Sigmoid colon (tissue), 4 donors: ENCODE measurements at regions not wholly inside any gene's neighbourhood (a gene's known extent, or its start where the extent isn't known, plus 50 kb on each side); places are given as distances from the start of the nearest gene placed in this dataset.

Source experiments
- CTCF ChIP-seq, 4 experiments: fragments of 450-650 bp in 3 of 4; fragments of 200-600 bp in 1 of 4; IDR thresholded peaks; one replicate each; pipeline ENCODE4 v1.5.1; 2016 to 2019; ENCODE audit warnings: antibody characterized with exemption in 4 of 4, mild to moderate bottlenecking in 3 of 4, moderate library complexity in 2 of 4
- POLR2A ChIP-seq, 2 donors: fragments of 450-650 bp; IDR thresholded peaks; one replicate each; pipeline ENCODE4 v1.6.1; 2016; ENCODE audit warnings: antibody characterized with exemption in 2 of 2, mild to moderate bottlenecking in 2 of 2, moderate library complexity in 2 of 2
- POLR2AphosphoS5 ChIP-seq, 4 donors: sonication (generic); formaldehyde crosslinking; IDR thresholded peaks; one replicate each; pipeline ENCODE4 v1.6.1; 2017; ENCODE audit warnings: antibody characterized with exemption in 4 of 4

GRCh38 chr7:26987338-26987737 lies 108.5 kb downstream of the HOXA1 start:
- TF ChIP-seq CTCF (IDR thresholded peaks at IDR 0.05) (no peak), POLR2AphosphoS5 (IDR thresholded peaks at IDR 0.05) (no peak), POLR2A (IDR thresholded peaks at IDR 0.05) (no peak)
